Activated effector memory CD4-positive, alpha-beta T cell treated with anti-CD3 and anti-CD28 coated beads, Interleukin-2, amount 50 U/mL, for 16 hours (primary cell): ENCODE measurements at regions not wholly inside any gene's neighbourhood (a gene's known extent, or its start where the extent isn't known, plus 50 kb on each side); places are given as distances from the start of the nearest gene placed in this dataset.

ENCODE experiments used
- DNase-seq: peaks from one replicate; pipeline ENCODE4 v3.0.0-alpha.2; 2020

- DNase-seq: peak; percentile 37
These were observed 182.5 kb downstream of the TEX29 start for GRCh38 chr13:111502957-111503356.

GRCh38 chr13:111503376-111503775, 182.9 kb downstream of the TEX29 start:
- DNase-seq: peak; percentile 36

GRCh38 chr13:111503905-111504695, 183.7 kb downstream of the TEX29 start:
- peak; percentile 36 for DNase-seq

- peak; percentile 33 for DNase-seq
These were observed 184.8 kb downstream of the TEX29 start for GRCh38 chr13:111505175-111505777.

- peak; percentile 45 for DNase-seq
These were observed 185.7 kb downstream of the TEX29 start for GRCh38 chr13:111506125-111506524.

GRCh38 chr13:111506621-111507020, 186.2 kb downstream of the TEX29 start:
- DNase-seq: peak; percentile 22

GRCh38 chr13:111508164-111508870, 187.9 kb downstream of the TEX29 start:
- no peak for DNase-seq

- peak; percentile 25 for DNase-seq
These were observed 188.6 kb downstream of the TEX29 start for GRCh38 chr13:111508902-111509509.

- DNase-seq: peak; percentile 25
These were observed 190.2 kb downstream of the TEX29 start for GRCh38 chr13:111510502-111511218.

GRCh38 chr13:111511219-111511732, 190.8 kb downstream of the TEX29 start:
- no peak for DNase-seq

GRCh38 chr13:111511805-111512504, 191.5 kb downstream of the TEX29 start:
- no peak for DNase-seq

- no peak for DNase-seq
These were observed 192.3 kb downstream of the TEX29 start for GRCh38 chr13:111512707-111513106.

- no peak for DNase-seq
These were observed 193.5 kb downstream of the TEX29 start for GRCh38 chr13:111513766-111514609.

GRCh38 chr13:111514610-111515306, 194.3 kb downstream of the TEX29 start:
- DNase-seq: peak; percentile 43

- no peak for DNase-seq
These were observed 194.8 kb downstream of the TEX29 start for GRCh38 chr13:111515307-111515617.

- DNase-seq: peak; percentile 49
These were observed 195.2 kb downstream of the TEX29 start for GRCh38 chr13:111515635-111516034.

- DNase-seq: no peak
These were observed 196.5 kb downstream of the TEX29 start for GRCh38 chr13:111516712-111517640.

- DNase-seq: no peak
These were observed 197.2 kb downstream of the TEX29 start for GRCh38 chr13:111517641-111518010.

- DNase-seq: no peak
These were observed 197.8 kb downstream of the TEX29 start for GRCh38 chr13:111518161-111518792.
